NCI-H748 (cell line): ENCODE measurements at regions not wholly inside any gene's neighbourhood (a gene's known extent, or its start where the extent isn't known, plus 50 kb on each side); places are given as distances from the start of the nearest gene placed in this dataset.

ENCODE experiments used
- DNase-seq: peaks from one replicate; lab custom pipeline; 2025; ENCODE audit not compliant: unreplicated experiment; lab: John Stamatoyannopoulos, UW

- no peak for DNase-seq
Measured at GRCh38 chr5:68648944-68649857, 433.6 kb downstream of the PIK3R1 start.

- DNase-seq = peak; percentile 7
Measured at GRCh38 chr5:68652534-68652965, 437.0 kb downstream of the PIK3R1 start.

- no peak for DNase-seq
Measured at GRCh38 chr5:68653471-68653870, 437.9 kb downstream of the PIK3R1 start.

GRCh38 chr5:68657055-68657961 is 436.5 kb upstream of the SLC30A5 start:
- no peak for DNase-seq

GRCh38 chr5:68658810-68659372 is 434.9 kb upstream of the SLC30A5 start:
- no peak for DNase-seq

- DNase-seq = no peak
Measured at GRCh38 chr5:68659881-68660280, 433.9 kb upstream of the SLC30A5 start.

DNA sequence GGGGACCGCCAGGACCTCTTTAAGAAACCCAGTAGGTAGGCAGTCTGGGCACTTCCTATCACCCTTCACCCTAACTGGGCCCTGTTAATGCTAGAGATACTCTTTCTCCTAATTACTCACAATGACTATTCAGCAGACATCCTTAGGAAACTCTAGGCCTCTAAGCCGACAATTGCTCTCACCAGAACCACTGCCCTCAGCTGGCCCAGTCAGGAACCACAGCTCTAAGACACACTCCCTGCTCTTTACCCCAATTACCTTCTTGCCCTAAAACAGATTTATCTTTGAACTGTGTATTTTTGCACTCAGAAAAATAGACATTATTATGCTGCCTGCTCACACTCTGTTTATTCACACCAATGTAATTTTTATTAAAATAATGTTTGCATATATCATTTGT is 432.6 kb upstream of the SLC30A5 start:
- peak; percentile 27 for DNase-seq

GRCh38 chr5:68662804-68663307 is 431.0 kb upstream of the SLC30A5 start:
- no peak for DNase-seq

- no peak for DNase-seq
Measured at GRCh38 chr5:68669864-68670575, 423.8 kb upstream of the SLC30A5 start.

DNA sequence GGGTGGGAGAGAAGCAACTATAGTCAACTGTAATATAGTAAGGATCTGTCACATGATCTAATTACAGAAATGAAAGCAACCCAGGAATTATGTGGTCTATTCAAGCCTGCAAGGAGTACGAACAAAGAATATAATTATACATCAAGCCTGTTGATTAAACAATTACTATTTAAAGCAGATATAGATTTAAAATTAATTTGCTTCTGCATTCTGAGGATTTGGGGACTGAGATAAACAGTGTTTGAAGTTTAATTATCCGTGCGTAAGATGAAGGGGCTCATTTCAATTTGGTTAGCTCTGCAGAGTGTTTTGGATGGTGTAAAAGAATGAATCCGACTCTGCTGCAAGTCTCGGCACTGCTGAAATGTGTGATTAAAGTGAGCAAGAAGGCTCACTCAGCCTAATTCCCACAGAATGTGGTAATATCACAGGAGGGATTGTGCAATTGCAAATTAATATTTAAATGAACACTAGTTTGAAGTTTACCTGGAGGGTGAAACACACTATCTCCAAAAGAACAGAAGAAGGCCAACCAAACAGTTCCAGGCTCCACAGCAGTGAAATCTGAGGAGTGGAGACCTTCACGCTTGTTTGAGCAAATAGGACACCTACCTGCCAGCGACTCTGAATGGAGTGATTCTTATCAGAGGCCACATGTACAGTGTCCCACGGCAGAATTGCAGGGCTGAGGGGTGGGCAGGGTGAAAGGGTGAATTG is 420.6 kb upstream of the SLC30A5 start:
- DNase-seq = peak; percentile 27

DNA sequence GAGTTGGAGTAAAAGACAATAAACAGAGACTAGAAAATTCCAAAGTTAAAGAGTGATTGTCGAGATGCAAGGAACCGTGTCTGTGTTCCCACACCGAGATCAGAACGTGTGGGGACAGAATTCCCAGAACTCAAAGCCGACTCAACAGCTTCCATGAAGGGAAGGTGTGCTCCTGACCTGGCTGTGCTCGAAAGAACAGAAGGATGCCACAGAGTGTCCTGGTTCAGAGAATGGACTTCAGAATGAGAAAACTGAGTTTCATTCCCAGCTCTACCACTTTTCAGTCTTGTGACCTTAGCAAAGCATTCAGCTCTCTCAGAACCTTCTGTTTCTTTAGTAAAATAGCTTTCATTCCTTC is 420.0 kb upstream of the SLC30A5 start:
- DNase-seq = no peak

GRCh38 chr5:68679041-68679440 is 414.8 kb upstream of the SLC30A5 start:
- DNase-seq = no peak

- DNase-seq = no peak
Measured at GRCh38 chr5:68680366-68680765, 413.4 kb upstream of the SLC30A5 start.

- no peak for DNase-seq
Measured at GRCh38 chr5:68681929-68682328, 411.9 kb upstream of the SLC30A5 start.

GRCh38 chr5:68682400-68683160 is 411.2 kb upstream of the SLC30A5 start:
- no peak for DNase-seq

DNA sequence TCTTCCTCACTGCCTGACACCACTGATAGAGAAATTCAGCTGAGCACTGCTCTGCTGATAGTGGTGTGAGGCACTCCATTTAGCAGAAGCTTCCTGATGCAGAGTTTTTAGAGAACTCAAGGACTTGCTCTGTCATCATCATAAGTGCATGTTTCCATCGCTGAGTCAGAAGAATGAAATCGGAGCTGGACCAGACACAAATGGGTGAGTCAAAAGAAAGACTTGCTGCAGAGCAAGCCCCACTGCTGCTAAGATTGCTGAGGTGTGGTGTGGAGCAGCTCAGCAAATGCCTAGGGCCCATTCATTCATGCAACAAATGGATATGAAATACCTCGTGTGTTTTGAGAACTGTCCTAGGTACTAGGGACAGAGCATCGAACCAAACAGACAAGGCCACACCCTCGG is 410.2 kb upstream of the SLC30A5 start:
- DNase-seq = no peak

DNA sequence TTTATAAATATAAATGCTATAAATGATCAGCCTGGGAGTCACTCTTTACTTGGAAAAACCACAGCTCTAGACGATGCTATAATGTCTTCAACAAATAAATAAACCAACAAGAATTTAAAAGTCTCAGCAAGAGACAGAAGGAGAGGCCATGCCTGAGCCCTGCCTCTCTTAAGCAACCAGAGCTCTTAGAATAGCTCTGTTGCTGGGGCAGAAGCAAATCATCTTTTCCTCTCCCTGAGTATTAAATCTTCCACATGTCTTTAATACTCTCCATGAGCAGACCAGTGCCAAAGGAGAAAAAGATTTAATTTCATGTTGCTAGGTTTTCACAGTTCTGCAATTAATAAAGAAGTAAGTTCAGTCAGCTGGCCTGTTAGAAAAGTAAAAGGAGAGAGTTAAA is 408.0 kb upstream of the SLC30A5 start:
- no peak for DNase-seq

DNA sequence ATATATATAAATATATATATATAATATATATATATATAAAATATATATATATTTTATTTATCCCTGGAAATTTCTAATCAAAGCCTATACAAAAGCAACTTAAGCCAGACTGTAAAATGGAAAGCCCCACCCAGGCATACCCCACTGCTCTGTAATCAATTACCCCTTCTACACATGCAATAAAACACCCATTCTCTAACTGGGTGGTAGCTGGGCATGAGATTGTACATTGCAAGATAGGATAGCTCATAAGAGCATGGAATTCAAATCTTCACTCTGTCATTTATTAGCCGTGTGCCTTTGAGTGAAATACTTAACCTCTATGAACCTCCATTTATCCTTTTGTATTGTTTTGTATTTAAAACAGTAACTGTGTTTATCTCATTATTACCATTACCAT is 405.3 kb upstream of the SLC30A5 start:
- peak; percentile 23 for DNase-seq

- DNase-seq = no peak
Measured at GRCh38 chr5:68689010-68689409, 404.8 kb upstream of the SLC30A5 start.
